ENCODE measurements at regions not wholly inside any gene's neighbourhood (a gene's known extent, or its start where the extent isn't known, plus 50 kb on each side); places are given as distances from the start of the nearest gene placed in this dataset.

GRCh38 chr11:97974798-97975498 lies 1045.8 kb upstream of the CNTN5 start:
- Histone ChIP-seq H3K27me3 (ENCODE audit: control insufficient read depth in 2 of 2, insufficient read depth in 2 of 2, low read length in 2 of 2) (no peaks in the 10 kb centered on the region), H3K9me3 (replicated peaks in 1 of 2; ENCODE audit: control insufficient read depth in 1 of 2, insufficient read depth in 1 of 2, low read length in 2 of 2) (peaks cover 9 to 20% of the 10 kb centered on the region in 2 donors), H3K27ac (ENCODE audit: low read depth in 1 of 2, low read length in 2 of 2) (no peak overlapping the region), H3K79me2 (ENCODE audit: insufficient read depth, low read length) (no peaks in the 10 kb centered on the region), H3K9ac (ENCODE audit: insufficient read depth, low read length, poor library complexity, severe bottlenecking) (no peak overlapping the region), H3K4me3 (replicated peaks in 1 of 3; ENCODE audit: low read depth in 2 of 3, low read length in 3 of 3) (no peak overlapping the region), H3K4me1 (ENCODE audit: control insufficient read depth in 1 of 2, insufficient read depth in 2 of 2, low read length in 2 of 2) (no peaks in the 10 kb centered on the region), H3K4me2 (replicated peaks; ENCODE audit: extremely low read depth, low read length, poor library complexity, severe bottlenecking) (no peak overlapping the region), H4K20me1 (ENCODE audit: insufficient read depth, low read length) (no peaks in the 10 kb centered on the region), H2AFZ (ENCODE audit: insufficient read depth, low read depth, low read length, poor library complexity, severe bottlenecking) (no peak overlapping the region), H3K36me3 (replicated peaks in 1 of 2; ENCODE audit: control insufficient read depth in 1 of 2, insufficient read depth in 2 of 2, low read length in 2 of 2) (no peaks in the 10 kb centered on the region)
- Mint-ChIP-seq H3K4me1 (no peaks in the 10 kb centered on the region), H3K27ac (no peak overlapping the region), H3K36me3 (no peaks in the 10 kb centered on the region), H3K9me3 (peaks cover 0 to 19% (median 7%) of the 10 kb centered on the region in 7 donors), H3K27me3 (ENCODE audit: low read depth in 3 of 3) (no peaks in the 10 kb centered on the region), H3K4me3 (no peak overlapping the region)
- intact Hi-C loops (cut with micrococcal nuclease), result no loop called here
- DNase-seq, result no peak
- no peak for TF ChIP-seq CTCF (IDR thresholded peaks at IDR 0.05)
- no CpG with 5 or more reads among the region's 1 CpG for WGBS (ENCODE audit: insufficient coverage)

- Histone ChIP-seq H2AFZ (ENCODE audit: insufficient read depth, low read depth, low read length, poor library complexity, severe bottlenecking) (no peak overlapping the region), H3K27me3 (ENCODE audit: control insufficient read depth in 2 of 2, insufficient read depth in 2 of 2, low read length in 2 of 2) (no peaks in the 10 kb centered on the region), H3K36me3 (replicated peaks in 1 of 2; ENCODE audit: control insufficient read depth in 1 of 2, insufficient read depth in 2 of 2, low read length in 2 of 2) (no peaks in the 10 kb centered on the region), H3K79me2 (ENCODE audit: insufficient read depth, low read length) (no peaks in the 10 kb centered on the region), H3K4me3 (replicated peaks in 1 of 3; ENCODE audit: low read depth in 2 of 3, low read length in 3 of 3) (no peak overlapping the region), H3K9ac (ENCODE audit: insufficient read depth, low read length, poor library complexity, severe bottlenecking) (no peak overlapping the region), H3K9me3 (replicated peaks in 1 of 2; ENCODE audit: control insufficient read depth in 1 of 2, insufficient read depth in 1 of 2, low read length in 2 of 2) (peaks cover 9 to 15% of the 10 kb centered on the region in 2 donors), H3K4me1 (ENCODE audit: control insufficient read depth in 1 of 2, insufficient read depth in 2 of 2, low read length in 2 of 2) (no peaks in the 10 kb centered on the region), H3K27ac (ENCODE audit: low read depth in 1 of 2, low read length in 2 of 2) (no peak overlapping the region), H4K20me1 (ENCODE audit: insufficient read depth, low read length) (no peaks in the 10 kb centered on the region), H3K4me2 (replicated peaks; ENCODE audit: extremely low read depth, low read length, poor library complexity, severe bottlenecking) (no peak overlapping the region)
- WGBS (ENCODE audit: insufficient coverage), result no CpG with 5 or more reads among the region's 1 CpG
- no peaks in the 10 kb centered on the region for H3K27me3 Mint-ChIP-seq (ENCODE audit: low read depth in 3 of 3)
- no peaks in the 10 kb centered on the region for H3K36me3 Mint-ChIP-seq
- no peak overlapping the region for H3K4me3 Mint-ChIP-seq
- H3K27ac Mint-ChIP-seq, result no peak overlapping the region
- no peaks in the 10 kb centered on the region for H3K4me1 Mint-ChIP-seq
- intact Hi-C loops (cut with micrococcal nuclease), result no loop called here
- no peak for DNase-seq
- TF ChIP-seq CTCF (IDR thresholded peaks at IDR 0.05), result no peak
- H3K9me3 Mint-ChIP-seq, result peaks cover 0 to 18% (median 5%) of the 10 kb centered on the region in 7 donors
These were observed 1043.0 kb upstream of the CNTN5 start for GRCh38 chr11:97977726-97978125.

Data from CD14-positive monocyte (primary cell).